ENCODE measurements at regions not wholly inside any gene's neighbourhood (a gene's known extent, or its start where the extent isn't known, plus 50 kb on each side); places are given as distances from the start of the nearest gene placed in this dataset.

DNA sequence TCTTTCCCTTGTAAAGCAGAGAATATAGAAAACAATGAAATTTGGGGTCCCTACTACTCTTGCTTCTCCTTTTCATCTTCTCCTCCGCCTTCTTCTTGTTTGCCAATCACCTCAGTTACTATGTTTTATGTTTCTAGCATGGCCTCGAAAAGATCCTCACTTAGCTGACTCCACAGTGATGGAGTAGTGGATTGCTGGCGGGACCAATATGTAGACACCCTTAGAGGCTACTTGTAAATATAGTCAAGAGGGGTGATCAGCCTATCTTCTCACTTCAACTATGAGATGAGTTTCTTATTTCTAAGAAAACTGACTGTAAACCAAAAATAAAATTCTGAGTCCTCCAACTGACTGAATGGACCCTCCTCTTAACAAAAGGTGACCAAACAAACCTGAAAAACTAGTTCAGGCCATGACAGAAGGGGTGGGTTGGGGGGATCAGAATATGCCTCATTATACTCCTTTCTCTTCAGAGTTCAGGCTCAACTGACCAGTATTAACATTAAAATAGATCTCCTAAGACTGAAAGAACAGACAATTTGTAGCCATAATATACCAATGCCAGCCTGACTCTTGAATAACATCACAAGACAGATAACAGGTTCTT is 829.0 kb downstream of the TLE4 start (continued):
- peak; percentile 69; the same call in 1 of the 2 replicates for TF ChIP-seq RBBP5 (IDR thresholded peaks at IDR 0.05; ENCODE audit: borderline replicate concordance, low read depth, low read length)
